GM18858 (cell line): ENCODE measurements at regions not wholly inside any gene's neighbourhood (a gene's known extent, or its start where the extent isn't known, plus 50 kb on each side); places are given as distances from the start of the nearest gene placed in this dataset.

ENCODE experiments used
- ATAC-seq: cut with Tn5 transposase; IDR thresholded peaks from one replicate; pipeline ENCODE4 v1.9.1; 2021; ENCODE audit not compliant: unreplicated experiment

- ATAC-seq, result no peak
Observed at GRCh38 chr6:14620522-14620921, 502.9 kb downstream of the CD83 start.

GRCh38 chr6:14621518-14621917 lies 503.9 kb downstream of the CD83 start:
- ATAC-seq, result no peak

DNA sequence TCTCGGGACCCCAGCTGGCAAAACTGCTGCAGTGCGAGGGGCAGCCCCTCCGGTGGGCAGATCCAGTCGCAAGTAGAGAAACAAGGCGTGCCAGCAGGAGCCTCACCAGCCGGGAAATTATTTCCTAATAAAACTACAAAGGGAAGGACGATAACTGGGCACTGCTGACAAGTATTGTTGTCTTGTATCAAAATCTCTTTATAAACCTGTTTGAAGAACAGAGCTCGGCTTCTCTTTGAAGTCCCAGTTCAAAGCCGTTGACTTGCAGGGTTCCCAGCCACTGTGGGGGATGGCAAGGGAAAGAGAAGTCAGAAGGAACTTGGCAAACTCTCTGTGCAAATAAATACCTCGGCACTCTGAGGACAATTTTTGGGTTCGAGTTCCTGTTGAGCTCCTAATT lies 504.5 kb downstream of the CD83 start:
- ATAC-seq, result no peak

GRCh38 chr6:14622909-14623505 lies 505.4 kb downstream of the CD83 start:
- no peak for ATAC-seq

DNA sequence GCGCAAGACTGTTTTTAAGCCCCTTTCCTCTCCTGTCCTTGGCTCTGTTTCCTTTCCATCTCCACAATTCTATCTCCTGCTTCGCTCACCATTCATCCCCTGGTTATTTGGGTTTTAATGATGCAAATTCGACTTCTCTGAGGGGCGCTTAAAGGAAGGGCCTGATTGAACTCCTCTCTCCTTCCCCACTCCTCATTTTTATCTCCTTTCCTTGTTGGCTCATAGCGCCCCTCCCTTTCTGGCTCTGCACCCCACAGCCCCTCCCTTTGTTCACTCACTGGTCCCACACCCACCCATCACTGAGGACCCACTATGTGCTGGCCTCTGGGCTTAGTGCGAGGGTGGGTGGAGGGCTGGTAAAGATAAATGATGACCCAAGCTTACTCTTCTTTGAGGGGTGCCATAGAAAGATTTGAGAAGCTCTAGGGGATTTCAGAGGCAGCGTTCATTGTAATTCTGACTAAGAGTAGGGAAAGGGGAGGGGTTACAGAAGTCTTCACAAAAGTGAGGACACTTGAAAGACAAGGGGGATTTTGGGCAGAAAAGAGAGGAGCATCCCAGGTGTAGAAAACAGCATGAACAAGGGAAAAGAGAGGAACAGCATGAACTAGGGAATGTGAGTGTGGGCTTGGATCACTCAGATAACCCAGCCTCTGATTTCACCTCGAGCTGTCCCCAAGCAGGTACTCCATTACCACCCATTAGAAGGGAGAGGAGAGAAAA lies 507.8 kb downstream of the CD83 start:
- no peak for ATAC-seq

DNA sequence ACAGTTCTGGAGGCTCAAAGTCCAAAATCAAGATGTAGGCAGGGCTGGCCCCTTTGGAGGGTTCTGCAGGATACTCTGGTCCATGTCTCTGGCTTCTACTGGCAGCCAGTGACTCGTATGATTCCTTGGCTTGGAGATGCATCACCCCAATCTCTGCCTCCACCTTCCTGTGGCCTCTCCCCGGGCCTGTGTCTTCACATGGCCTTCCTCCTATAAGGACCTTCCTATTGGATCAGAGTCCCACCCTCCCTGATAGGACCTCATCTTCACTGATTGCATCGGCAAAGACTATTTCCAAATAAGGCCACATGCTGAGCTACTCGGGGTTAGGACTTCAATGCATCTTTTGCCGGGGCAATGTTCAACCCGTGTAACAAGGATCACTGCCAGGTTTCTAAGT lies 509.0 kb downstream of the CD83 start:
- no peak for ATAC-seq

- ATAC-seq, result no peak
Observed at GRCh38 chr6:14630016-14630415, 512.4 kb downstream of the CD83 start.

- no peak for ATAC-seq
Observed at GRCh38 chr6:14633479-14633878, 515.9 kb downstream of the CD83 start.

GRCh38 chr6:14634072-14634471 lies 516.5 kb downstream of the CD83 start:
- ATAC-seq, result no peak

GRCh38 chr6:14635195-14635594 lies 517.6 kb downstream of the CD83 start:
- no peak for ATAC-seq

DNA sequence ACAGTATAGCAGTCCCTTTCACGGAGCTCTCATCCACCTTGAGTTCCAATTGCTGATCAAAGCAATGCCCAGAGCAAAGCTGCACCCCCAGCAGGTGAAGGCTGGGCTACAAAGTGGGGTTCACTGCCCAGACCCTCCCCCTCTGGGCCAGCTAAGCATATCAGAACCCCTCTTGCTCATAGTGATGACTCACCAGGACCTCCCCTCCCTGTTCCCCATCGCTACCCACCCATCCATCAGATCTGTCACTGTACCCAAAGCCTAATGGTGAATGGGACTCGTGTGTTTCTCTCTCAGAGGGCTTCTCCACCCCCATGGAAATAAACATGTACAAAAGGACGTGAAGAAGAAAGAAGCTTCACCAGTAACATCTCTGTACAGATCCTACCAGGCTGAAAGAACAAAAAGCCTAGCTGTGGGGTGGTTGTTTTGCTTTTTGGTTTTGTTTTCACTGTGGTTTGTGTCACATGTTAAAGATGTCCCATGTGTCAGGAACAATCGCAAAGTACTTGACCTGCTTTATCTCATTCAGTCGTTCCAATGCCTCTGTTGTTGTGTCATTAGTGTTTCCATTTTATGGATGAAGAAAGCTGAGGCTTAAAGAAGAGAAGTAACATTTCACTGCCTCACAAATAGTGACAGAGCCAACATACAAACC lies 518.5 kb downstream of the CD83 start:
- ATAC-seq, result no peak

GRCh38 chr6:14638435-14638905 lies 520.9 kb downstream of the CD83 start:
- ATAC-seq, result no peak

- no peak for ATAC-seq
Observed at GRCh38 chr6:14638906-14639761, 521.6 kb downstream of the CD83 start.

- no peak for ATAC-seq
Observed at GRCh38 chr6:14639983-14640599, 522.5 kb downstream of the CD83 start.

DNA sequence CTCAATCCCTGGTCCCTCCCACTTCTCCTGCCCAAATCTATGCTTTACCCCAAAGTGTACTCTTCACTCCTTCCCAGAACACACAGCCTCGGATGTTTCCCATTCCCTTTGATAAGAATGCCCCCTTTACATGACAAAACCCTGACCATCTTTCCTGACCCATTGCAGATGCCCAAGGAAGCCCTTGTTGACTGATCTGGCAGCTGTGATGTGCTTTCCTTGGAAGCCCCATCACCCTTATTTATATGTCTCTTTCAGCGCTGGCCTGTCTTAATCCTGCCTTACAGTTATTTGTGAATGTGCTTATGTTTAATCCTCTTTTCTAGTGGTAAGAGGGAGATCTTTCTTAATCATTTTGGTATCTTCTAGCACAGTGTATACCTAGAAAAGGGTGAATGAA lies 523.1 kb downstream of the CD83 start:
- ATAC-seq, result no peak

- ATAC-seq, result no peak
Observed at GRCh38 chr6:14641423-14642135, 524.0 kb downstream of the CD83 start.

- ATAC-seq, result no peak
Observed at GRCh38 chr6:14642136-14642505, 524.5 kb downstream of the CD83 start.

GRCh38 chr6:14642842-14643241 lies 525.3 kb downstream of the CD83 start:
- no peak for ATAC-seq

GRCh38 chr6:14644381-14644780 lies 526.8 kb downstream of the CD83 start:
- no peak for ATAC-seq

DNA sequence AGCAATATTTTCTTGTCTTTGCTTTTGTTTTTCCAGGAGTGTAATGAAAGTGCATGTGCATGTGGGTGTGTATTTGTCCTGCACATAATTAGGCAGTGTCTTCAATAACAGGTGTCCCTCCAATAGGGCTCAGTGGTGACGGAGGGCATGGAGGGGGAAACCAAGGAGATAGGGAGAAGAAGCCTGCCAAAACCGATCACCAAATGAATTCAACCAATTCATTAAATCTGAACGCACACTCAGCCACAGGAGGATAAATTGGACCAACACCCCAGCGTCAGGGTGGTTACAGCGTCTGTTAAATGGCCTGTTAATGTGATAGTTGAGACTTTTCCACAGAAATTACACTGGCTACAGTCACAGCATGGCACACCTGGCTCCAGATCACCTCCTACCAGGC lies 527.6 kb downstream of the CD83 start:
- ATAC-seq, result no peak
